Upper lobe of left lung (tissue), 4 donors: ENCODE measurements at regions not wholly inside any gene's neighbourhood (a gene's known extent, or its start where the extent isn't known, plus 50 kb on each side); places are given as distances from the start of the nearest gene placed in this dataset.

Source experiments
- CTCF ChIP-seq, 6 experiments: fragments of 450-650 bp in 4 of 6; fragments of 200-600 bp in 2 of 6; sonication (generic) in 2 of 6; IDR thresholded peaks; one replicate each; pipeline ENCODE4 v1.5.1; 2016 to 2019; ENCODE audit warnings: antibody characterized with exemption in 6 of 6
- POLR2A ChIP-seq, 4 donors: fragments of 450-650 bp; IDR thresholded peaks; one replicate each; pipeline ENCODE4 v1.5.1; 2016 to 2017; ENCODE audit warnings: antibody characterized with exemption in 4 of 4, mild to moderate bottlenecking in 2 of 4

GRCh38 chr7:115722302-115722977, 308.1 kb downstream of the TFEC start:
- TF ChIP-seq CTCF (IDR thresholded peaks at IDR 0.05): no peak
- no peak for TF ChIP-seq POLR2A (IDR thresholded peaks at IDR 0.05)
